HEK293 (cell line): ENCODE measurements at regions not wholly inside any gene's neighbourhood (a gene's known extent, or its start where the extent isn't known, plus 50 kb on each side); places are given as distances from the start of the nearest gene placed in this dataset.

Experiments
- AEBP2 ChIP-seq: fragments of 450-650 bp; formaldehyde crosslinking; IDR thresholded peaks from 2 replicates; pipeline ENCODE4 v1.5.1; 2016; ENCODE audit warnings: missing biosample characterization, missing genetic modification characterization, borderline replicate concordance
- CTCF ChIP-seq: fragments of 450-650 bp; formaldehyde crosslinking; IDR thresholded peaks from 2 replicates; pipeline ENCODE4 v1.5.1; 2016; ENCODE audit warnings: missing biosample characterization, missing genetic modification characterization
- HOXA7 ChIP-seq: sonication (generic); formaldehyde crosslinking; IDR thresholded peaks from 2 replicates; pipeline ENCODE4 v1.8.1; 2022; ENCODE audit warnings: missing genetic modification reagents, borderline replicate concordance
- REST ChIP-seq: fragments of 450-650 bp; formaldehyde crosslinking; IDR thresholded peaks from 2 replicates; pipeline ENCODE4 v1.5.1; 2016; ENCODE audit warnings: missing biosample characterization, missing genetic modification characterization
- ZNF155 ChIP-seq: fragments of 450-650 bp; formaldehyde crosslinking; IDR thresholded peaks from 2 replicates; pipeline ENCODE4 v1.5.1; 2016; ENCODE audit warnings: missing biosample characterization, missing genetic modification characterization
- ZNF274 ChIP-seq, 2 experiments: fragments of 200-500 bp in 1 of 2; fragments of 450-650 bp in 1 of 2; sonication (Bioruptor generic) in 1 of 2; formaldehyde crosslinking in 1 of 2; IDR thresholded peaks; 2 replicates each; pipeline versions ENCODE4 v1.5.1 to v1.6.1; 2014 to 2016; ENCODE audit warnings: borderline replicate concordance in 1 of 2, inconsistent platforms in 1 of 2, low read length in 1 of 2, missing biosample characterization in 1 of 2, missing genetic modification characterization in 1 of 2
- TF ChIP-seq, protein P1 (sequence below): fragments of 450-650 bp; formaldehyde crosslinking; IDR thresholded peaks from 2 replicates; pipeline ENCODE4 v1.5.1; 2016; ENCODE audit warnings: missing biosample characterization, missing genetic modification characterization

DNA sequence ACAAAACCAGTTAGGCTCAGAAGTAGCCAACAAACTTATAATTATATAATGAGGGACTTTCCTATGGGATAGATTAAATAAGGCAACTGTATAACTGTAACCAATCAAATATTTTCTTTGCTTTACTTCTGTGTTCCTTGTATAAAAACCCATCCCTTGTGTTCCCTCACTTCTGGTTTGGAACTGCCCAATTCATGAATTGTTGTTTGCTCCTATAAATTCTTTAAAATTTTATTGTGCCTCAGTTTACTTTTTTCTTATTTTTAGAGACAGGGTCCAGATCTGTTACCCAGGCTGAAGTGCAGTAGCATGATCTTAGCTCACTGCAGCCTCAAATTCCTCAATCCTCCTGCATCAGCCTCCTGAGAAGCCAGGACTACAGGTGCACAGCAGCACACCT, 155.7 kb downstream of the SMAD6 start:
- no peak for TF ChIP-seq CTCF (tag by site-specific recombination)
- TF ChIP-seq, protein P1, sequence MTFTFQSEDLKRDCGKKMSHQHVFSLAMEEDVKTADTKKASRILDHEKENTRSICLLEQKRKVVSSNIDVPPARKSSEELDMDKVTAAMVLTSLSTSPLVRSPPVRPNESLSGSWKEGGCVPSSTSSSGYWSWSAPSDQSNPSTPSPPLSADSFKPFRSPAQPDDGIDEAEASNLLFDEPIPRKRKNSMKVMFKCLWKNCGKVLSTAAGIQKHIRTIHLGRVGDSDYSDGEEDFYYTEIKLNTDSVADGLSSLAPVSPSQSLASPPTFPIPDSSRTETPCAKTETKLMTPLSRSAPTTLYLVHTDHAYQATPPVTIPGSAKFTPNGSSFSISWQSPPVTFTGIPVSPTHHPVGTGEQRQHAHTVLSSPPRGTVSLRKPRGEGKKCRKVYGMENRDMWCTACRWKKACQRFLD (tag by site-specific recombination): no peak
- TF ChIP-seq HOXA7 (CRISPR knock-in tag): no peak
- no peak for TF ChIP-seq ZNF155 (tag by site-specific recombination)
- TF ChIP-seq ZNF274 (IDR thresholded peaks at IDR 0.05; ENCODE audit: low read length): no peak
- no peak for TF ChIP-seq ZNF274 (tag by site-specific recombination; IDR thresholded peaks at IDR 0.05; ENCODE audit: borderline replicate concordance)
- TF ChIP-seq REST (tag by site-specific recombination): no peak
- no peak for TF ChIP-seq AEBP2 (tag by site-specific recombination)
